NCI-H1417 (cell line): ENCODE measurements at regions not wholly inside any gene's neighbourhood (a gene's known extent, or its start where the extent isn't known, plus 50 kb on each side); places are given as distances from the start of the nearest gene placed in this dataset.
"Not testable (repeated sequence)": the region's sequence is repeated elsewhere in the genome, so short reads cannot be mapped to it uniquely, and the experiment has no call there.

Experiments used
- DNase-seq, 3 experiments: peaks; one replicate each; lab custom pipeline; 2025; lab: John Stamatoyannopoulos, UW

DNA sequence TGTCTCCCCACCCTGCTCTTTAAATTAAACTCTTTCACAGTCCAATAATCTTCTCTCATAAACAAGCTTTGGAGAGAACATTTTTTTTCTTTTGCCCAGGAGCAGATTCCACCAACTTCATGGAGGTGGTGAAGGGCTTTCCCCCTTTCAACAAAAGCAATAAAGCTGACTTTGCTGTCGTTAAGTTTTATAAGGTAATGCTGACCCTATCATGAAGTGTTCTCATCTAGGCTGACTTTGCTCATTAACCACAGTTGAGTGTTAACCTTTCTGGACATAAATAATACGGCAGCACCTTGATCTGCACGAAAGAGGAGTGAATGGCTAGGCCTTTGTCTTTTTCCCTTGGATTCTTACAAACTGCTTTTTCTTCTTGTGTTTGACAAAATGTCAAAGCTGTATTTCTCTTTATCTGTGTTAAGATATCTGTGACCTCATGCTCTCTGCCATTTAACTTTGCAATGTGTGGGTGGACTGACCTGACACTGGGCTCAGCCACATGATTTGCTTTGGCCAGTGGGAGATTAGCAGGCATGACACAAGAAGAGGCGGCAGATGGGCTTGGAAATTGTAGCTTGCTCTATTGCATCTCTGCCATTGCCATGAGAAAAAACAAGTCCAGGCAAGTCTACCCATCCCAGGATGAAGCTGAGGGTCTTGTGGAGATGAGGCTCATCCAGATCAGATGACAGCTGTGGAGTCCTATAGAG lies 470.9 kb upstream of the CCDC196 start:
- DNase-seq: peak in 1 of 3 experiments; percentile 74

DNA sequence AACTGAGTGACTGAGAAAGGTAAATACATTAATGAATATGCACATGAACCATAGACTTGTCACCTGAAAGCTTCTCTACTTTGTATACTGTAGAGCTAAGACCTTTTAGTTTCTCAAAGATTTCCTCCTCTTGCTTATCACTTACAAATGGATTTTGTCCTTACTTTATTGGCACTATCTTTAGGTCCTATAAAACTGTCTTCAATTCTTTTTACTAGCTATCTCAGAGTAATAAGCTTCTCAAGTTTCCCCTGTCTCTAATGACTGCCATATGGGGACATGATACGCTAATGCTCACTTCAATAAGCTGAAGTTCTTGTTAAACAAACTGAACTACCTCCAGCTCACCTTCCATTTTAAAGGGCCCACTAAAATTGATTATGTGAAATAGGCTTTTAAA lies 468.2 kb upstream of the CCDC196 start:
- DNase-seq: peak in 1 of 3 experiments; percentile 61

DNA sequence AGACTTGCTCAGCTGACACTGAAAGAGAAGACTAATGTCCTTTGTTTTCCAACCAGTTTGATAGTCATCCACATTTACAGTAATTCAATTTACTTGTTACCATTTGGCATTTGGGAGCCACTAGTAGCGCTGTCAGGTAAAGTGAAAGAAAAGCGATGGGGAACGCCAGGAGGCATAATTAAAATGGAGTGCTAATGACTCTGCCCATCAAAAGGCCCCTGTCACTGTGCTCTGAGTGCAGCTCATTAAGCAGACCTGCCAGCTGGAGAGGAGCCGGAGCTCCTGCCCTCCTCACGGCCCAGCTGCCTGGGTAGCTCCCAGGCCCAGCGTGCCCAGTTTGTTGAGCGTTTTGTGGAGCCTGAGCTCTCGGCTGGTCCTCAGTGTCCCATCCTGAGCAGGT lies 463.6 kb upstream of the CCDC196 start:
- peak in 2 of 3 experiments; percentile 32 to 55 for DNase-seq

DNA sequence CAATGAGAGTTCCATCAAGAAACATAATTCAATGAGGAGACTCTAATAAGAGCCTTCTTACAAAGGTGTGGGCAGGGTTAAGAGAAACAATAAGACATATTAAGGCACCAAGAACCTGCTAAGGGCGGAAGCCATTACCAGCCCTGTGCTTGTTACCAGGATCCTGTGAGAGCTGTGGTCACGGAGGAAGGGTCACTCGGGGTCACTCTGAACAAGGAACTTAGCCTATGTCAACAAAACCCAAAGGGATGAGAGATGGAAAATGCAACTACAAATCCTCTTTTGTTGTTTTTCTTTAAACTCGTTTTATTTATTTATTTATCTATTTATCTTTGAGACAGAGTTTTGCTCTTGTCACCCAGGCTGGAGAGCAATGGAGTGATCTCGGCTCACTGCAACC lies 460.4 kb upstream of the CCDC196 start:
- no peak for DNase-seq

DNA sequence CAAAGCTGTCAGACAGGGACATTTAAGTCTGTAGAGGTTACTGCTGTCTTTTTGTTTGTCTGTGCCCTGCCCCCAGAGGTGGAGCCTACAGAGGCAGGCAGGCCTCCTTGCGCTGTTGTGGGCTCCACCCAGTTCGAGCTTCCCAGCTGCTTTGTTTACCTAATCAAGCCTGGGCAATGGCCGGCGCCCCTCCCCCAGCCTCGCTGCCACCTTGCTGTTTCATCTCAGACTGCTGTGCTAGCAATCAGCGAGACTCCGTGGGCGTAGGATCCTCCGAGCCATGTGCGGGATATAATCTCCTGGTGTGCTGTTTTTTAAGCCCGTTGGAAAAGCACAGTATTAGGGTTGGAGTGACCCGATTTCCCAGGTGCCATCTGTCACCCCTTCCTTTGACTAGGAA lies 454.2 kb upstream of the CCDC196 start:
- DNase-seq: not testable (repeated sequence)

DNA sequence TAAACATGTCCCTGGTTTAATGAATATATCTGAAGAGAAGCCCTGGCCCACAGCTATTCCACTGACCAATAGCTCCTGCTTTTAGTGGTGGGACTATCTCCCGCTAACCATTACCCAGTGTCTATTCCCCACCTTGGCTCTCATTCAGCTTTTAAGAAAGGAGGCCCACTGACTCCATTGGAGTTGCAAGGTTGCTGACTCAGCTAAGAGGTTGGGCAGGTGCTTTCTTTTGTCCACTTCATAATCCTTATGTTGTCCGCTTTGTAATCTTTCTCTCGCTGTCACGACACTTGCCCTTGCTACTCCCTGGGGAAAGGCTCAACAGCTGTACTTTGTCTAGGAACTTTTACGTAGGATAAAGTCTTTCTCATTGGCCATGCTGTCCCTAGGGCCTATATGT lies 453.4 kb upstream of the CCDC196 start:
- no peak for DNase-seq

DNA sequence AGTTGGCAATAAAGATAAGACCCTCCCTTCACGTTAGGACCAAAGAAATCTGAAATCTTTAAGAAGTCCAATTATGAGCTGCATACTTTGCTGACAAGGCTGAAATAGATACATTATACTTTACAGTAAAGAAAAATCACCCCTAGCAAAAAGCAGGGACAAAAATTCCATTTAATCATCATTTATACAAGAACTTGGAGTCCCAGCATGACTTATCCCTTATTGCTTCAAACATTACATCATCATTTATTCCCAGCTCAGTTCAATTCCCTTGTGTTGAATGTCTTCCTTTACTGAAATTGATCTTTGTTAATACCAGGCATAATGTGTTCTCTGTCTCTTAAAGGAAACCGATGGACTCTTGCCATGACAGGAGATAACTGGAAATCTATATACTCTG lies 449.6 kb upstream of the CCDC196 start:
- DNase-seq: no peak

DNA sequence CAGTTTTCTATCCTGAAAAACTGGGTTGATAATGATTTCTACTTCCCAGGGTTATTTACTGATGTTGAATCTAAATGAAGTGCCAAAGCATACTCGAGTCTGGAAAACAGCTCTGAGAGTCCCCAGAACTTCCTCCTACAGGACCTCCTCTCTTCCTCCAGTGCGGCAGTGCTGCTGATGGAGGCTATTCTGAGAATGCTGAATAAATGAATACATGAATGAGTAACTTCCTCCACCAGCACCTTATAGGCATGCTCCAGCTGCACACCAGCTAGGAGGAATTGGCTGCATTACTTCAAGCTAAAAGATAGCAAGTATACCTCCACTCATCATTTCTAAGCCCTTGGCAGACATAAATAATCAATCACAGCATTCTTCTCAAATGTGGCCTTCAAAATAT lies 448.8 kb upstream of the CCDC196 start:
- DNase-seq: no peak

DNA sequence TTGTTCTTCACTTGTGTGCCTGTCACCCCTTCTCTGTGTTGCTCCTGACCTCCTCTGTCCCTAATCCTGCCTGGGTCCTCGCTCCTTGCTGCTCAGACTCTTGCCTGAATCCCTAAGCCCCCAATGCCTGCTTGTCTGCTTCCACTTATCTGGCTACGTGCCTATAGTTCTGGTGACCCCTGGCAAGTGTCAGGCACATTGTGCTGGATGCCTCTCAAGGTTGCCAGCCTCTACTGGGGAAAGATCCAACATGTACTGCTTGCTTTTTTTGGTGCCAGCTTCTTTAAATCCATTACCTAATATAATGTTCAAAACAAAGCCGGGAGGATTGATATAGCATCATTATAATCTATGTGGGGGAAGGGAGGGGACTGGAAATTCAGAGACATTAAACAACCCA lies 448.0 kb upstream of the CCDC196 start:
- no peak for DNase-seq

DNA sequence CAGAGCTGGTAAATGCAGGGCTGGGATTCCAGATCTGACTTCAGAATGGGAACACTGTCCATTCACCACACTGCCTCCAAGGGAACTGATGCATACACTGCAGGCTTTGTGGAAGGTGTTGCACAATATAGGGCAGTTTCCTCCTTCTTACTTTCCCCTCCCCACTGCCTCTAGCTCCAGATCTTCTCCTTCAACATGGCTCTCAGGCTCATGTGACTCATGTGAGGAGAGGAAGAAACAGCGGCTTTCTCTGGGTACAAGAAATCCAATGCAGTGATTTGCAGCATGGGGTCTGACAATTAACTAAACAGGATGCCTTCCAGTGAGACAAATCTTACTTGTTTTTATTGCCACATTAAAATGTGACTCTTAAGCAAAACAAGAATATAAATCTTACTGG lies 447.6 kb upstream of the CCDC196 start:
- DNase-seq: no peak

DNA sequence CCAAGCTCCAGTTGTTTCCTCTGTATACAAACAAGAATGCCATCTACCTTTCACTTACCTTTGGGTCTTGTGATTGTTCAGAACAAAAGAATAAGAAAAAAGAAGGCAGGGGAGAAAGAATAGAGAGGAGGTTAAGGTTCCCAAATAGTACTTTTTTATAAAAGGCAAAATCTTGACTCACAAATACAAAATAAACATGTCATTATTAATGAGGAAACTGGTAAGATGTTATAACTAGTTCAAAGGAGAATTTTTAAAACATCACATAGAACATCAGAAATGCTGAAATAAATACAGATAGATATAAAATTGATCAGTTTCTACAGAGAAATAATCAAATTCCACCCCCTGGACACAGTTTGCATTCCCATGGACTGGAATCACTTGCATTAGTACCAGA lies 446.7 kb upstream of the CCDC196 start:
- DNase-seq: no peak

DNA sequence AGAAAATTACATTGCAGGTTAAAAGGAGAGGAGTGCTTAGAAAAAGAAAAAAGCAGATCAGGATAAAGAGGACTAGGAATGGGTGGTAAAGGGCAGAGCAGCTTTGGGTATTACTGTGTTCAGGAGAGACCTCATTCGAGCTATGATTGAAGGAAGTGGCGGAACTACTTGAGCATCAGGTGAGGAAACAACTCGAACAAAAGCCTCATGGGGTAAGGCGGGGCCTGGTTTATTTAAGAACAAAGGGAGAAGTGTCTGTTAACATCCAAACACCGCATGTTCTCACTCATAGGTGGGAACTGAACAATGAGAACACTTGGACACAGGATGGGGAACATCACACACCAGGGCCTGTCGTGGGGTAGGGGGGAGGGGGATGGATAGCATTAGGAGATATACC lies 444.6 kb upstream of the CCDC196 start:
- DNase-seq: peak; percentile 7 to 45 (median 41)

DNA sequence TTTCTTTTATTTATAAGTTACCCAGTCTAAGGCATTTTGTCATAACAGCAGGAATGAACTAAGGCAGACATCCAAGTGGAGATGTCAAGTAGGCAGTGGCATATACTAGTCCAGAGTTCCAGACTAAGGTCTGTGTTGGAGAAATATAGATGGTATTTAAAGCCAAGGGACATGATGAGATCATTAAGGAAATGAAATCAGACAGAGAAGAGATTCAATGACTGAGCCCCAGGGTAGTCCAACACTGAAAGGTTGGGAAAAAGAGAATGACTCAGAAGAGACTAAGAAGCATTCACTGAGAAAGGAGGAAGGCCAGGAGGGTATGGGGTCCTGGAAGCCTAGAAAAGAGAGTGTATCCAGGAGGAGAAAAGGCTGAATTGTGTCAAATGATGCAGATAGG lies 442.2 kb upstream of the CCDC196 start:
- DNase-seq: no peak

DNA sequence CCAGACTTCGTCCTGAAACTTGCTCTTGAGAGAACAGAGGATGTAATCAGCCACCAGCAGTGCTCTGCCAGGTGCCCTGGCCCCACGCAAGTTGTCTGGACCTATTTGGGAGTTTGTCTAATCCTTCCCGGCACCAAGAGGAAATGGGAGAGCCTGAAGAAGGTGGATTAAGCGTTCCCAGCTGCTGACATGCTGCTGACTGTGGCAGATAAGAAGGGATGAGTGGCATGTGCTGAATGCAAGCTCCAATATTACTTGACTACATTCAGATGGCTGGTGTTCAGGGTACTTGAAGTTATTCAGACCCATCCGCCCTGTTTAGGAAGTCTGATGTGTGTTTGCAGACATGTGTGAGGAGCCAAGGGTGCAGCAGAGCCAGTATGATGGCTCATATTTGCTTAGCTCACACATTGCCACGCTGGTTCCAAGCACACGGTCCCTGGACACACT lies 440.6 kb upstream of the CCDC196 start:
- no peak for DNase-seq

DNA sequence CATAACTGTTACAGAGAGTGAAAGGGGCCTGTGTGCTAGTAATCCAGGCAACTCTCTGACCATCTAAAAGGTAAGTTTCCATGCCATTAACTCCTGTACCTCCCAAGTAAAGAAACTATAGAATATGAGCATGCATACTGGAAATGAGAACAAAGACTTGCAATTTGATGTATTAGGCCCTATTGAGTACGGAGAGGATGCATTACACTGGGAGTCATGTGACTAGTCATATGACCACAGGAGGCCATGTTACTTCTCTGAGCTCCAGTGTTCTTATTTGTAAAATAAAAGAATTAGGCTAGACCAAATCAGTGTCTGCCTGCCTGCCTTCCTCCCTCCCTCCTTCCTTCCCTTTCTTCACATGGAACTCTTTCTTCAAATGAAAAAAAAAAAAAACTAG lies 440.1 kb upstream of the CCDC196 start:
- no peak for DNase-seq

DNA sequence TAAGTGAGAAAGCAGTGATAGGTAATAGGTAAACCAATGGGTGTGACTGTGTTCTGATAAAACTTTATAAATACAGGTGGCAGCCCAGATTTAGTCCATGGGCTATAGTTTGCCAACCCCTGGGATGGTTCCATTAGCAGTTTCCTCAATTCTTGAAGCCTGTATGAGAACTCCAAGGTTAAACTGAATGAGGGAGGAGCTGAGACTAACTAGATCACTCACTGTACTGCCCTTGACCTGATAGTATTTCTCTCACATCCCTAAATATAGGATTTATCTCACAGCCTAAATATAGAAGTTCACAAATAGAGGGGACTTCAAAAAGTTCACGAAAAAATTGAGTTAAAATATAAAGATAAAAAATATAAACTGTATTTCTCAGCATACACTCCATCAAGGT lies 439.6 kb upstream of the CCDC196 start:
- DNase-seq: no peak

DNA sequence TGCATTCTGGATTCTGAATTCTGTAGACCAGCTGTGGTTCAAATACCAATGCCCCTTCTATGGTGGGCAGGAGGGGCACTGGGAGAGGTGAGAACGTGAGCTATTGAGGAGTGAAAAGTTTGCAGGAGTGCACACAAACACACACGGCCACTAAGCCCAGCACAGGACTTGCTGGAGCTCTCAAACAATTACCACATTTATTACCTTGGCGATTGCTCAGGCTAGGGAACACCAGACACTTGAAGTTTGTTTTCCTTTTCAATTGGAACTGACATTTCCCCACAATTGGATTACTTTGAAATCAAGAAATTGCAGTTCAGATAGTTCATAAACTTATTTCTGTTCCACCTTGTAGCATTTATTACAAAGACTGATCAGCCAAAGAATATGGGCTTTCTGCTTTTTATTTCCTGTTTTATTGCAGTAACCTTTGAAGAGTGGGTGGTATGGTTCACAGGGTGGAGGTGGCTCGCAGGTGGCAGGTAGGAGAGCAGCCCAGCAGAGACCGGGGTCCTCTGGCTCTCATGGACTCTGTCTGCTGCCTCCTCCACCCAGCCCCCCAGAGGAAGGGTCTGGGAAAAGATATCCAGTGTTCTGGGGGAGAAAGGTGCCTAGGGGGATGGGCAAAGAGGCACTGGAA lies 429.8 kb upstream of the CCDC196 start:
- no peak for DNase-seq

DNA sequence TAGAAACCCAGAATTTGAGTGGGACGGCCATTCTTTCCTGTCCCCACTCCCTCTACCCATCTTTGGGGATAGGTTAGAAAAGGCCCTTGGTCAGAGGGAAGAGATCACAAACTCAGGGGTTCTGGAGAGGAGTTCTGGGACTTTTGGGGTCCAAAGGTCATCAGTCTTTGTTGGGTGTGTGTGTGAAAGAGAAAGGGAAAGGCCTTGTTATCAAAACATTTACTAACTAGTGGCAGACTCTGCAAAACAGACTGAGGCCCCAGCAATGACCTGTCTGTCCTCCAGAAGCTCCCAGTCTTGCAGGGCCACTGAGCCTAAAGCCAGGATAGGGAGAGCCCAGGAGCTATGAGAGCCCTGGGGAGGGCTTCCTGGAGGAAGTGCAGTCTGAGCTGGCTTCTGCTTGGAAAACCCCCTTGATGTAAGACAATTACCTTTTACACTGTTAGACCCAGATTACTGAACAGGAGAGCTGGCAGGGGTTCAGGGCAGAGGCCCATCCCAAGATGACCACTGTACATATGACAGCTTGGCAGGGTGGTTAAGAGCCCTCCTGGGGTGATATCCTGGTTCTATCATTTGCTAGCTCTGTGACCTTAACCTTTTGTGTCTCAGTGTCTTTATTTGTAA lies 429.1 kb upstream of the CCDC196 start:
- no peak for DNase-seq

DNA sequence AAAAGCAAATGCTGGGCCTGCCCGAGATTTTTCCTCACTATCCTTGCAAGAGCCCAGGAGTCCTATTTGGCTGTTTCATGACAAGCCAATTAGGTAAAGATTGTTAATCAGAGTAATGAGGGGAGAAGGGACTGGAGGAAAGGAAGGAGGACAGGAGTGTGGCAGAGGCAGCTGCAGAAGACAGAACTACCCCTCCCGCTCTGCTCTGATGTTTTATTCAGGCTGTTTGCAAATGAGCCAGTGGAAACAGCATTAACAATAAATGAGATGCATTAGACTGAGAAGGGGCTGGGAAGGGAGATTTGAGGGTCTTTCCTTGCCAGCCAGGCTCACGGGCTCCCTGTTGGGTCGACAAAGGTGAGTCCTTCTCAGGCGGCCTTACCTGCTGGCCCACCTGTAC lies 421.0 kb upstream of the CCDC196 start:
- no peak for DNase-seq

DNA sequence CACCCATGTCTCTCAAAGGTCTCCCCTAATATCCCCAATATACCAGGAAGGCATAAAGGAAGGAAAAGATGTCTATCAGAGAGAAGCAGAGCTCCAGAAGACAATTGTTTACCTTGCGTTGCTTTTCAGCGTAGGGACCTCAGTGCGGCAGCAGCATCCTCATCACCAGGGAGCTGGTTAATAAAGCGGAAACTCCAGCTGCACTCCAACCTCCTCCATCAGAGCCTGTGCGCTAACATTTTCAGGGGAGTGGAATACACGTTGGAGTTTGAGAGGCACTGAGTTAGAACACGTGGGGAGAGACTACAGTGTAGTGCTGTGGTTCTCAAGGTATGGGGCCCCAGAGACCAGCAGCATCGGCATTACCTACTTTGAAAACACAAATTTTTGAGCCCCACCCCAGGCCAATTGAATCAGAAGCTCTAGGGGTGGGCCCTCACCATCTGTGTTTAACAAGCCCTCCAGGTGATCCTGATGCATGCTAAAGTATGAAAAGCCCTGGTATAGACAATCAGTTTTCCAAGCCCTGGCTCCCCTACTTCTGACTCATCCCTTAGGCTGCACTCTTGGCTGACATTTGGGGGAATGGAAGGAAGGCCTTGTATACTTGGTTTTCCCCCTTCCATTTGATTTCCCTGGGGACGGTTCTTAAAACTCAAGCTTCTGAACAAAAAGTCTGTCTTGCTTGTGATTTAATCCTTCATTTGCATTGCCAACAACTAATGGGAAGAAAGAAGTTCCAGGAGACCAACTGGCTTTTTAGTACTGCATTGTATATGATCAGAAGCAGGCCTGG lies 419.0 kb upstream of the CCDC196 start:
- DNase-seq: peak in 2 of 3 experiments; percentile 12 to 79

DNA sequence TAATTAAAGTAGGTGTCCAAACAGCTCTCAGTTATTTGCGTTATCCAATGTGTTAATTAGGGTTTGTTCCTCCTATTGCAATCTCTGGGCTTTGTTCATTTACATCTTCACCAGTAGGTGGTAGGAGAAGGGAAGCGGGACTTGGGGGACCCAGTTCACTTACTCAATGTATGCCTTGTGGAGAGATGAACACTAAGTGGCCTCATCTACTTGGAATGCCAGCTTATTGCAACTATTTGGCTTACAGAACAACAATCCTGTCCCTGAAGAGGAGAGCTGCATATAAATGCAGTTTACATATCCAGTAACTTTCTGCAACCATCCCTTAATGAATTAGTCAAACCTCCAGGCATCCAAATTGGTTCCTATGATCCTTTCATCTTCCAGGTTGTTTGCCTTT lies 417.1 kb upstream of the CCDC196 start:
- no peak for DNase-seq

DNA sequence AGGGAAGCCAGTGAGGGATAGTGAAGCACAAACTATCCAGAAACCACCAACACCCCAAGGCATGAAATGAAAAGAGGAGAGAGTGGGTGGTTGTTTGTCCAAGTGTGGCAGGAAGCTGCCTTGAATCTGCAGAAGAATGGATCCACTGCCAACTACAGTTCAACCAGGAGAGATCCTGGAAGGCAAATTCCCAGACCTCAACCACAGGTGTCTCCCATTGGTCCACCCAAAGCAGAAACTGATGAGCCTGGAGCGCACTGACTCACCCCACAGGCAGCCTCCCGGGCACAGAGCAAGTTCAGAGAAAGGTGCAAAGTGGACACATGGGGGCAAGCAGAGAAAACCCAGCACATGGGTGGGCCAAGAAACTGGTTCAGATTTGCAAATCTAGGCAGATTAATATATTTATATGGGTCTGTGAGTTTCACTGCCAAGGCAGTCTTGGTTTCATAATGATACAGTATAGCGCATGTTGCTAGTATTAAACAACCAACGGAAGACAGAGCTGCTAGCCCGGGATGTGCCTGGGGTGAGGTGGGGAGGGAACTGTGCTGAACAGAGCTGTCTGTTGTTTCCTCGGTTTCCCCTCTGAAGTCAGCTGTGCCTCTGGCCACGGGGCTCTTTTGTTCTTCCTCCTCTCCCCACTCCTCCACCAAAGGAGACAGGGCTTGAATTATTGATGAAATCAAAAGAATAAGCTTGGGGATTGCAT lies 416.2 kb upstream of the CCDC196 start:
- DNase-seq: no peak
